Gastrocnemius medialis (tissue), 4 donors: ENCODE measurements at regions not wholly inside any gene's neighbourhood (a gene's known extent, or its start where the extent isn't known, plus 50 kb on each side); places are given as distances from the start of the nearest gene placed in this dataset.

ENCODE experiments used
- ATAC-seq, 2 donors: fragments of 150-250 bp; one replicate each; pipeline ENCODE4 v1.9.1; 2016
- DNase-seq, 2 donors: peaks; one replicate each; pipeline ENCODE4 v3.0.0-alpha.2; 2019
- H3K27ac ChIP-seq, 4 donors: fragments of 200-600 bp; sonication (generic); 1 replicate in 1 of 4; 2 replicates in 3 of 4; pipeline ENCODE4 v1.5.1; 2016 to 2018; ENCODE audit warnings: mild to moderate bottlenecking in 2 of 4, moderate library complexity in 1 of 4
- H3K27me3 ChIP-seq, 3 donors: fragments of 200-600 bp; sonication (generic) in 2 of 3; 1 replicate in 1 of 3; 2 replicates in 2 of 3; pipeline versions ENCODE4 v1.5.1 to v1.6.0; 2016 to 2019; ENCODE audit warnings: mild to moderate bottlenecking in 1 of 3, moderate library complexity in 1 of 3
- H3K36me3 ChIP-seq, 2 donors: fragments of 200-600 bp; sonication (generic) in 1 of 2; one replicate each; pipeline ENCODE4 v1.5.1; 2017 to 2018
- H3K4me1 ChIP-seq, 2 donors: fragments of 200-600 bp; sonication (generic) in 1 of 2; one replicate each; pipeline ENCODE4 v1.5.1; 2016 to 2017; ENCODE audit warnings: mild to moderate bottlenecking in 2 of 2
- H3K4me3 ChIP-seq, 4 donors: fragments of 200-600 bp; sonication (generic) in 3 of 4; 1 replicate in 1 of 4; 2 replicates in 3 of 4; pipeline ENCODE4 v1.5.1; 2016 to 2019; ENCODE audit warnings: mild to moderate bottlenecking in 2 of 4
- H3K9me3 ChIP-seq, 3 donors: fragments of 200-600 bp; sonication (generic) in 2 of 3; 1 replicate in 1 of 3; 2 replicates in 2 of 3; pipeline ENCODE4 v1.5.1; 2016 to 2019
- CTCF ChIP-seq, 5 experiments: fragments of 450-650 bp in 3 of 5; fragments of 200-600 bp in 2 of 5; sonication (generic) in 2 of 5; IDR thresholded peaks in 4 of 5; conservative IDR thresholded peaks in 1 of 5; 1 replicate in 4 of 5; 2 replicates in 1 of 5; pipeline ENCODE4 v1.5.1; 2016 to 2019; ENCODE audit warnings: antibody characterized with exemption in 5 of 5, mild to moderate bottlenecking in 3 of 5, moderate library complexity in 3 of 5
- POLR2A ChIP-seq, 2 donors: fragments of 450-650 bp; IDR thresholded peaks; one replicate each; pipeline ENCODE4 v1.6.1; 2017; ENCODE audit warnings: antibody characterized with exemption in 2 of 2, mild to moderate bottlenecking in 2 of 2, moderate library complexity in 2 of 2
- in situ Hi-C, 4 donors: fragments of 200-750 bp; cut with MboI; loops; one replicate each; pipeline versions ENCODE4 v1.15.0 to v1.8.0; 2017; ENCODE audit warnings: low sequenced_read_pairs in 4 of 4
- intact Hi-C: fragments of 100-400 bp; cut with DNase I; formaldehyde crosslinking; loops from one replicate; pipeline ENCODE4 v1.15.1; 2023; ENCODE audit warnings: low total_unique reads

- Histone ChIP-seq H3K9me3 (no peaks in the 10 kb centered on the region), H3K27me3 (no peaks in the 10 kb centered on the region), H3K36me3 (no peaks in the 10 kb centered on the region), H3K27ac (no peak overlapping the region), H3K4me1 (no peaks in the 10 kb centered on the region), H3K4me3 (no peak overlapping the region)
- no peak for DNase-seq
- intact Hi-C loops (no loop called here), in situ Hi-C loops (no loop called here)
- ATAC-seq: no peak
- TF ChIP-seq POLR2A (IDR thresholded peaks at IDR 0.05) (no peak), CTCF (IDR thresholded peaks at IDR 0.05 in 4 of 5, conservative IDR thresholded peaks at IDR 0.05 in 1 of 5) (no peak)
Observed at GRCh38 chr1:232138044-232138443, 491.9 kb downstream of the SIPA1L2 start.

GRCh38 chr1:232137066-232137465 lies 492.9 kb downstream of the SIPA1L2 start:
- intact Hi-C loops: no loop called here

GRCh38 chr1:232136136-232136535 lies 493.8 kb downstream of the SIPA1L2 start:
- in situ Hi-C loops: no loop called here
- ATAC-seq: no peak
- Histone ChIP-seq H3K4me1 (no peaks in the 10 kb centered on the region), H3K27ac (no peak overlapping the region), H3K9me3 (no peaks in the 10 kb centered on the region), H3K27me3 (no peaks in the 10 kb centered on the region), H3K36me3 (no peaks in the 10 kb centered on the region), H3K4me3 (no peak overlapping the region)
- intact Hi-C loops: no loop called here
- no peak for TF ChIP-seq POLR2A (IDR thresholded peaks at IDR 0.05)
- no peak for DNase-seq

More at GRCh38 chr1:232137066-232137465, 492.9 kb downstream of the SIPA1L2 start:
- Histone ChIP-seq H3K9me3 (no peaks in the 10 kb centered on the region), H3K27ac (no peak overlapping the region), H3K4me3 (no peak overlapping the region), H3K36me3 (no peaks in the 10 kb centered on the region), H3K27me3 (no peaks in the 10 kb centered on the region), H3K4me1 (no peaks in the 10 kb centered on the region)
- TF ChIP-seq POLR2A (IDR thresholded peaks at IDR 0.05) (no peak), CTCF (IDR thresholded peaks at IDR 0.05 in 4 of 5, conservative IDR thresholded peaks at IDR 0.05 in 1 of 5) (no peak)
- in situ Hi-C loops: no loop called here
- ATAC-seq (no peak), DNase-seq (no peak)

GRCh38 chr1:232134365-232134764 lies 495.6 kb downstream of the SIPA1L2 start:
- ATAC-seq: no peak
- intact Hi-C loops: no loop called here
- in situ Hi-C loops: no loop called here

GRCh38 chr1:232132572-232132971 lies 497.4 kb downstream of the SIPA1L2 start:
- Histone ChIP-seq H3K36me3 (no peaks in the 10 kb centered on the region), H3K27me3 (no peaks in the 10 kb centered on the region), H3K27ac (no peak overlapping the region), H3K4me1 (no peaks in the 10 kb centered on the region), H3K9me3 (no peaks in the 10 kb centered on the region), H3K4me3 (no peak overlapping the region)
- ATAC-seq: no peak
- no peak for DNase-seq
- TF ChIP-seq CTCF (IDR thresholded peaks at IDR 0.05 in 4 of 5, conservative IDR thresholded peaks at IDR 0.05 in 1 of 5) (no peak), POLR2A (IDR thresholded peaks at IDR 0.05) (no peak)
- in situ Hi-C loops (no loop called here), intact Hi-C loops (no loop called here)

More at GRCh38 chr1:232134365-232134764, 495.6 kb downstream of the SIPA1L2 start:
- Histone ChIP-seq H3K27me3 (no peaks in the 10 kb centered on the region), H3K4me3 (no peak overlapping the region), H3K36me3 (no peaks in the 10 kb centered on the region), H3K9me3 (no peaks in the 10 kb centered on the region), H3K27ac (no peak overlapping the region), H3K4me1 (no peaks in the 10 kb centered on the region)
- DNase-seq: no peak
- TF ChIP-seq CTCF (IDR thresholded peaks at IDR 0.05 in 4 of 5, conservative IDR thresholded peaks at IDR 0.05 in 1 of 5): no peak
- TF ChIP-seq POLR2A (IDR thresholded peaks at IDR 0.05): no peak
